Spleen (tissue), 7 donors: ENCODE measurements at regions not wholly inside any gene's neighbourhood (a gene's known extent, or its start where the extent isn't known, plus 50 kb on each side); places are given as distances from the start of the nearest gene placed in this dataset.

Experiments
- POLR2A ChIP-seq, 3 donors: fragments of 450-650 bp; IDR thresholded peaks; one replicate each; pipeline ENCODE4 v1.5.1; 2017; ENCODE audit warnings: antibody characterized with exemption in 3 of 3, mild to moderate bottlenecking in 1 of 3
- TF ChIP-seq, protein P1 (sequence below), 11 experiments: fragments of 200-600 bp in 7 of 11; fragments of 450-650 bp in 4 of 11; sonication (generic) in 4 of 11; IDR thresholded peaks in 8 of 11; conservative IDR thresholded peaks in 3 of 11; 1 replicate in 7 of 11; 2 replicates in 4 of 11; pipeline versions ENCODE4 v1.4.0 to v1.8.0; 2016 to 2021; ENCODE audit warnings: antibody characterized with exemption in 11 of 11, inconsistent platforms in 4 of 11, mild to moderate bottlenecking in 1 of 11
- donor health status: DM: no; HTN: no; CAD: no; lungs with moderate emphysema.
- donor health status: DM: no; HTN: no; CAD: no.
- donor health status: DM: no; HTN: no; CAD: no.

DNA sequence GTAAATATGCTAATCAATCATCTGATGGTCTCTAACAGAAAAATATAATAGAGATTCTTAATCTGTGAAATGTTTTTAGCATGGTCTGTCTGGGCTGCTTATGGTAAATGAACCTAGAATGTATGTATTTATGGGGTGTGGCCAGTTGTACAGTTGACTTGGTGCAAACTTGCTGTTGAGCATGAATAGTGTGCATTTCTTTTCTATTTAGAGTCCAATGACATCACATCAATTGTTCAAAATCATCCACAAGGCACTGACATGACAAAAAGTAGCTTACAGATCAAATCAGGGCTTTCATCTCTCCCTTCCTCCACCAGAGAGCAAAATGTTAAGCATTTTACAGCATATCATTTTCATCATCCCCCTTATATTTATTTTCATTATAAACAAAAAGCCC lies 1010.3 kb downstream of the KCNT2 start:
- TF ChIP-seq, protein P1, sequence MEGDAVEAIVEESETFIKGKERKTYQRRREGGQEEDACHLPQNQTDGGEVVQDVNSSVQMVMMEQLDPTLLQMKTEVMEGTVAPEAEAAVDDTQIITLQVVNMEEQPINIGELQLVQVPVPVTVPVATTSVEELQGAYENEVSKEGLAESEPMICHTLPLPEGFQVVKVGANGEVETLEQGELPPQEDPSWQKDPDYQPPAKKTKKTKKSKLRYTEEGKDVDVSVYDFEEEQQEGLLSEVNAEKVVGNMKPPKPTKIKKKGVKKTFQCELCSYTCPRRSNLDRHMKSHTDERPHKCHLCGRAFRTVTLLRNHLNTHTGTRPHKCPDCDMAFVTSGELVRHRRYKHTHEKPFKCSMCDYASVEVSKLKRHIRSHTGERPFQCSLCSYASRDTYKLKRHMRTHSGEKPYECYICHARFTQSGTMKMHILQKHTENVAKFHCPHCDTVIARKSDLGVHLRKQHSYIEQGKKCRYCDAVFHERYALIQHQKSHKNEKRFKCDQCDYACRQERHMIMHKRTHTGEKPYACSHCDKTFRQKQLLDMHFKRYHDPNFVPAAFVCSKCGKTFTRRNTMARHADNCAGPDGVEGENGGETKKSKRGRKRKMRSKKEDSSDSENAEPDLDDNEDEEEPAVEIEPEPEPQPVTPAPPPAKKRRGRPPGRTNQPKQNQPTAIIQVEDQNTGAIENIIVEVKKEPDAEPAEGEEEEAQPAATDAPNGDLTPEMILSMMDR (IDR thresholded peaks at IDR 0.05 in 8 of 11, conservative IDR thresholded peaks at IDR 0.05 in 3 of 11), result no peak
- no peak for TF ChIP-seq POLR2A (IDR thresholded peaks at IDR 0.05)
